ENCODE measurements at regions not wholly inside any gene's neighbourhood (a gene's known extent, or its start where the extent isn't known, plus 50 kb on each side); places are given as distances from the start of the nearest gene placed in this dataset.

DNA sequence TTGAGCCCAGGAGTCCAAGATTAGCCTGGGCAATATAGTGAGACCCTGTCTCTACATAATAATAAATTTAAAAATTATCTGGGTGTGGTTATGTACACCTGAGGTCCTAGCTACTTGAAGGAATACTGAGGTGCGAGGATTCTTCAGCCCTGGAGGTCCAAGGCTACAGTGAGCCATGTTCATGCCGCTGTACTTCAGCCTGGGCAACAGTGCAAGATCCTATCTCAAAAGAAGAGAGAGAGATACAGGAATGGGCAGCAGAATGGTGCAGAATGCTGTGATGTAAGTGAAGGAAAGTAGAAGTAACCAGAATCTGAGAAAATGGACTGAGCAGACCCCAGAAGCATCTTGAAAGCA, 62.7 kb upstream of the EXOC4 start:
- TF ChIP-seq, protein P1, sequence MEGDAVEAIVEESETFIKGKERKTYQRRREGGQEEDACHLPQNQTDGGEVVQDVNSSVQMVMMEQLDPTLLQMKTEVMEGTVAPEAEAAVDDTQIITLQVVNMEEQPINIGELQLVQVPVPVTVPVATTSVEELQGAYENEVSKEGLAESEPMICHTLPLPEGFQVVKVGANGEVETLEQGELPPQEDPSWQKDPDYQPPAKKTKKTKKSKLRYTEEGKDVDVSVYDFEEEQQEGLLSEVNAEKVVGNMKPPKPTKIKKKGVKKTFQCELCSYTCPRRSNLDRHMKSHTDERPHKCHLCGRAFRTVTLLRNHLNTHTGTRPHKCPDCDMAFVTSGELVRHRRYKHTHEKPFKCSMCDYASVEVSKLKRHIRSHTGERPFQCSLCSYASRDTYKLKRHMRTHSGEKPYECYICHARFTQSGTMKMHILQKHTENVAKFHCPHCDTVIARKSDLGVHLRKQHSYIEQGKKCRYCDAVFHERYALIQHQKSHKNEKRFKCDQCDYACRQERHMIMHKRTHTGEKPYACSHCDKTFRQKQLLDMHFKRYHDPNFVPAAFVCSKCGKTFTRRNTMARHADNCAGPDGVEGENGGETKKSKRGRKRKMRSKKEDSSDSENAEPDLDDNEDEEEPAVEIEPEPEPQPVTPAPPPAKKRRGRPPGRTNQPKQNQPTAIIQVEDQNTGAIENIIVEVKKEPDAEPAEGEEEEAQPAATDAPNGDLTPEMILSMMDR (IDR thresholded peaks at IDR 0.05; ENCODE audit: low read depth, low read length): no peak
- no peak for DNase-seq (ENCODE audit: low read depth in 2 of 2)
- no peak overlapping the region for H3K4me3 ChIP-seq (replicated peaks in 1 of 2; ENCODE audit: low read depth in 2 of 2, low read length in 2 of 2)

DNA sequence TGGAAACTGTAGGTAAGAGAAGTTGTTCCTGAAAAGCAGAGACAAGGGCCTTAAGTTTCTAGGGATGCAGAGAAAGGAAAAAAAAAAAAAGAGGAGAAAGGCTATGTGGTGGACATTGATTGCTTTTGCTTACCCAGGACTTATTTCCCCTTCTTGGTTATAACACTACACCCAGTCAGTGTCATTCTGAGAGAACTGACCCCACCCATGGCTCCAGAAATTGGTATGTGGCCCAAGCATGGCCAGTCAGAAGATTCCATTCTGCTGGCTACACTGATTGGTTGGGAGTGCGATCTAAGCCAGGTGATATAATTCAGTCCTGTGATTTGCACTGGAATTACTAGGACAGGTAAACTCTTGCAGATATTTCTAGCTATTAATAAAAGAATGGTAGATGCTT, 62.2 kb upstream of the EXOC4 start:
- H3K4me3 ChIP-seq (replicated peaks in 1 of 2; ENCODE audit: low read depth in 2 of 2, low read length in 2 of 2): no peak overlapping the region
- TF ChIP-seq, protein P1 (IDR thresholded peaks at IDR 0.05; ENCODE audit: low read depth, low read length): no peak
- DNase-seq (ENCODE audit: low read depth in 2 of 2): no peak

DNA sequence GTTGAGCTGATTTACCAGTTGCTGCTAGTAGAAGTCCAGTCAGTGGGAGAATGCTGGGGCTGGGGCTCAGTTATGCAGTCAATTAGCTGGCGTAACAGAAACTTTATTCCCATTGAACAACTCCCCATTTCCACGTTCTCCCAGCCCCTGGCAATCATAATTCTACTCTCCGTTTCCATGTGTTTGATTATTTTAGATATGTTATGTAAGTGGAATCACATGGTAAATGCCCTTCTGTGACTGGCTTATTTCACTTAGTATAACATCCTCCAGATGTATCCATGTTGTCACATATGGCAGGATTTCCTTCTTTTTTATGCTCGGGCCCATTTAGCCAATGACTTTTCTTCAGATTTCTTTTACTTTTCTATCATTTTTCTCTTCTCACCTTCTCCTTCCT, 61.1 kb upstream of the EXOC4 start:
- TF ChIP-seq, protein P1 (IDR thresholded peaks at IDR 0.05; ENCODE audit: low read depth, low read length): no peak
- no peak for DNase-seq (ENCODE audit: low read depth in 2 of 2)
- H3K4me3 ChIP-seq (replicated peaks in 1 of 2; ENCODE audit: low read depth in 2 of 2, low read length in 2 of 2): no peak overlapping the region

DNA sequence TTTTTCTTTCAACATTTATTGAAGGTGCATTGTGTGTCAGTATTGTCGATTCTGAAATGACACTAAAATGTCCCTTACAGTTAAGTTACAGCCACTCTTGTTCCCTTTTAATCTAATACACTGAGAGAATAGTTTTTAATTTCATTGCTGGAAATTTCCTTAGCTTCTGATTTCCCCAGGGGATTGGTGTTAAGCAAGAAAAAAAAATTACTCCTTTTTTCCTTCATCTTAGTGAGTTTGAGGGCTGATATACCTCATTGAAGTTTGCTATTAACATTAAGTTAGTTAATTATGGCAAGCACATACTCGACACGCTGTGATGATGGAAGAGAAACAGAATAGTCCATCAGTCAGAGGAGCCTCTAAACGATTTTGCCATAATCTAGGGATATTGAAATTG, 57.0 kb upstream of the EXOC4 start:
- no peak for DNase-seq (ENCODE audit: low read depth in 2 of 2)
- no peak overlapping the region for H3K4me3 ChIP-seq (replicated peaks in 1 of 2; ENCODE audit: low read depth in 2 of 2, low read length in 2 of 2)
- TF ChIP-seq, protein P1 (IDR thresholded peaks at IDR 0.05; ENCODE audit: low read depth, low read length): no peak

DNA sequence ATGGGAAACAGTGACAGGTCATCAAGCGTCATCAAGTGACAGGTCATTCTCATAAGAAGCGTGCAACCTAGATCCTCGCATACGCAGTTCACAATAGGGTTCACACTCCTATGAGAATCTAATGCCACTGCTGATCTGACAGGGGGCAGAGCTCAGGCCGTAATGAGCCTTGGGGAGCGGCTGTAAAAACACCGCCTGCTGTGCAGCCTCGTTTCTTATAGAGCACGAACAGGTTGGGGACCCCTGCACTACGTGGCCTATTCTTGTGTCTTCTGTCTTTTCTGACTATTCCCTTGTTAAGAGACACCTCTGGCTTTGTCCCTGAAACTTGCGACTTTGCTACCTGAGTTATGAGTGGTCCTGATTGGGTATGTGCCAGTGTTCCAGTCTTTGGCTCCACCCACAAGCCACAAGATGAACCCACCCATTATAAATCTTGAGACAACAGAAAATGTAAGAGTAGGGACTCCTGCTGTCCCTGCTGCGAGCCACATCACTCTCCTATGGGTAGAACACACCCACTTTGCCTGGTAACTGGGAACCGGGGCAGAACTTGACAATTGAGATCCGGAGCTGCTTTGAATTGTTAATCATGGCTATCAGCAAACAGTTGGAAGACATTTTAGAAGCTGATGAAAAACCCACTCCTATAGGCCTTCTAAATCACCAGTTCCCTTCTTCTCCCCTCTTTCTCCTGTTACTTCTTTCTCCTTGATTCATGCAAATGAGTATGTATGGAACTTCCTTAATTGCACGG, 55.8 kb upstream of the EXOC4 start:
- TF ChIP-seq, protein P1 (IDR thresholded peaks at IDR 0.05; ENCODE audit: low read depth, low read length): no peak
- H3K4me3 ChIP-seq (replicated peaks in 1 of 2; ENCODE audit: low read depth in 2 of 2, low read length in 2 of 2): no peak overlapping the region
- DNase-seq (ENCODE audit: low read depth in 2 of 2): no peak

DNA sequence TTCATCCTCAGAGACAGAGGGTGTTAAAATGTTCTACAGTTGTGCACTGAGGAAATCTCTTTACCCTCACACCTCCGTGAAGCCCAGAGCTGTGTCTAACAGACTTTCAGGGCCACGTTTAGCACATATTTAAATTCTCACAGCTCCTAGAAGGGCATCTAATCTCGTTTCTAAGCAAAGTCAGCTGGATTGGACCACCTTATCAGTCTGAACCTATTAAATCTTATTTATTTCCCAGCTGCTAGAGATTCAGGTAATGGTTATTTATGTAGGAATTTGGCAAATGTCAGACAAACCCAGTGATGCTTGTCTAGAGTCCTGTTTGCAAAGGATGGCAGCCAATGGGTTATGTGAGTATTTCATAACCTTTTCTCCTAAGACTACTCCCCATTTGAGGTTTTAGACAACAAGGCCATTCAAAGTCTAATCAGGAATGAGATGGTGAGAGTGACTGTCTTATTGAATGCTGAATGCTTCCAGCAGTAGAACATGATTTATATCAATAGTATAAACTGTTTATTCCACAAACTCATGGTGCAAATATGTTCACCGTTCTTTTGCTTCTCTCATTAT, 54.8 kb upstream of the EXOC4 start:
- no peak for DNase-seq (ENCODE audit: low read depth in 2 of 2)
- TF ChIP-seq, protein P1 (IDR thresholded peaks at IDR 0.05; ENCODE audit: low read depth, low read length): no peak
- H3K4me3 ChIP-seq (replicated peaks in 1 of 2; ENCODE audit: low read depth in 2 of 2, low read length in 2 of 2): no peak overlapping the region
